Retinal pigment epithelial cell (primary cell): ENCODE measurements at regions not wholly inside any gene's neighbourhood (a gene's known extent, or its start where the extent isn't known, plus 50 kb on each side); places are given as distances from the start of the nearest gene placed in this dataset.
A peak's percentile ranks its signal among the peaks of the same experiment; 100 is the strongest.

ENCODE experiments used
- DNase-seq: peaks from one replicate; pipeline ENCODE4 v3.0.0-alpha.2; 2010; ENCODE audit warnings: low read depth
- H3K4me3 ChIP-seq: 2 replicates; pipeline ENCODE4 v1.5.1; 2011; ENCODE audit warnings: mild to moderate bottlenecking, low read length, control low read depth, moderate library complexity
- CTCF ChIP-seq: conservative IDR thresholded peaks from 2 replicates; pipeline ENCODE4 v1.5.1; 2011; ENCODE audit warnings: low read depth, low read length, control low read depth, inconsistent platforms

- H3K4me3 ChIP-seq, result no peak overlapping the region
- TF ChIP-seq CTCF, result no peak
- no peak for DNase-seq
These were observed 135.4 kb upstream of the POGK start for GRCh38 chr1:166703726-166704462.

GRCh38 chr1:166705376-166706289 is 133.6 kb upstream of the POGK start:
- DNase-seq, result no peak
- no peak for TF ChIP-seq CTCF
- H3K4me3 ChIP-seq, result no peak overlapping the region

GRCh38 chr1:166716620-166717019 is 122.7 kb upstream of the POGK start:
- DNase-seq, result no peak
- H3K4me3 ChIP-seq, result no peak overlapping the region
- TF ChIP-seq CTCF, result no peak

GRCh38 chr1:166721145-166721544 is 118.1 kb upstream of the POGK start:
- TF ChIP-seq CTCF, result no peak
- no peak for DNase-seq
- H3K4me3 ChIP-seq, result no peak overlapping the region

- no peak overlapping the region for H3K4me3 ChIP-seq
- peak; percentile 29 for TF ChIP-seq CTCF
- peak; percentile 49 for DNase-seq
These were observed 108.9 kb upstream of the POGK start for GRCh38 chr1:166730299-166730888.

GRCh38 chr1:166738140-166738539 is 101.1 kb upstream of the POGK start:
- DNase-seq, result no peak
- no peak overlapping the region for H3K4me3 ChIP-seq
- no peak for TF ChIP-seq CTCF
